ENCODE measurements at regions not wholly inside any gene's neighbourhood (a gene's known extent, or its start where the extent isn't known, plus 50 kb on each side); places are given as distances from the start of the nearest gene placed in this dataset.

GRCh38 chr13:38520041-38520440 is 166.8 kb upstream of the FREM2 start:
- no peak for DNase-seq

- DNase-seq, result no peak
These were observed 159.7 kb upstream of the FREM2 start for GRCh38 chr13:38527140-38527539.

GRCh38 chr13:38528986-38529385 is 157.9 kb upstream of the FREM2 start:
- DNase-seq, result no peak

GRCh38 chr13:38530492-38530891 is 156.4 kb upstream of the FREM2 start:
- peak; percentile 2 for DNase-seq

- peak; percentile 80 for DNase-seq
These were observed 151.6 kb upstream of the FREM2 start for GRCh38 chr13:38535261-38535660.

GRCh38 chr13:38537051-38537450 is 149.8 kb upstream of the FREM2 start:
- no peak for DNase-seq

GRCh38 chr13:38538422-38538821 is 148.5 kb upstream of the FREM2 start:
- DNase-seq, result peak; percentile 20

- DNase-seq, result no peak
These were observed 147.2 kb upstream of the FREM2 start for GRCh38 chr13:38539632-38540031.

- no peak for DNase-seq
These were observed 144.3 kb upstream of the FREM2 start for GRCh38 chr13:38542601-38543000.

- no peak for DNase-seq
These were observed 143.3 kb upstream of the FREM2 start for GRCh38 chr13:38543561-38543960.

- no peak for DNase-seq
These were observed 123.1 kb upstream of the FREM2 start for GRCh38 chr13:38563739-38564138.

- DNase-seq, result no peak
These were observed 122.4 kb upstream of the FREM2 start for GRCh38 chr13:38564256-38565150.

GRCh38 chr13:38566023-38566422 is 120.9 kb upstream of the FREM2 start:
- DNase-seq, result no peak

- peak; percentile 85 for DNase-seq
These were observed 120.4 kb upstream of the FREM2 start for GRCh38 chr13:38566519-38566918.

- no peak for DNase-seq
These were observed 116.2 kb upstream of the FREM2 start for GRCh38 chr13:38570706-38571105.

GRCh38 chr13:38575427-38575826 is 111.5 kb upstream of the FREM2 start:
- no peak for DNase-seq

GRCh38 chr13:38577048-38577447 is 109.8 kb upstream of the FREM2 start:
- no peak for DNase-seq

- DNase-seq, result peak; percentile 70
These were observed 104.7 kb upstream of the FREM2 start for GRCh38 chr13:38582133-38582532.

GRCh38 chr13:38590230-38590629 is 96.6 kb upstream of the FREM2 start:
- DNase-seq, result peak; percentile 1

GRCh38 chr13:38590796-38591507 is 95.9 kb upstream of the FREM2 start:
- DNase-seq, result peak; percentile 91

- no peak for DNase-seq
These were observed 84.6 kb upstream of the FREM2 start for GRCh38 chr13:38602266-38602665.

- no peak for DNase-seq
These were observed 80.0 kb upstream of the FREM2 start for GRCh38 chr13:38606699-38607535.

- no peak for DNase-seq
These were observed 68.9 kb upstream of the FREM2 start for GRCh38 chr13:38617936-38618335.
